ENCODE measurements at regions not wholly inside any gene's neighbourhood (a gene's known extent, or its start where the extent isn't known, plus 50 kb on each side); places are given as distances from the start of the nearest gene placed in this dataset.

DNA sequence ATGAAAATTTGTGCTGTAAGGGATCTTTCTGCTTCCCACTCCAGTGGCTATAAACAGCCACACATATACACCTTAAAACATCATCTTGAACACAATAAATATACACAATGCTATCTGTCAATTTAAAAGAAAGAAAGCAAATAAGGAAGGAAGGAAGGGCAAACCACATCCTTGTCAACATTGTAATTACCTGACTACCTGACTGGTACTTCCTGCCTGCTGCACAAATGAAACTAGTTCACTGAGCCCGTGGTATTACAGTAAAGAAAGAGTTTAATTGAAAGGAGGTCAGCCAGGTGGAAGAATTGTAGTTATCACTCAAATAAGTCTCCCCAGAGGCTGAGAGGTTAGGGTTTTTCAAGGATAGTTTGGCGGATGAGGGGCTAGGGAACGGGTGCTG lies 344.4 kb upstream of the ASIC2 start:
- TF ChIP-seq, protein P1, sequence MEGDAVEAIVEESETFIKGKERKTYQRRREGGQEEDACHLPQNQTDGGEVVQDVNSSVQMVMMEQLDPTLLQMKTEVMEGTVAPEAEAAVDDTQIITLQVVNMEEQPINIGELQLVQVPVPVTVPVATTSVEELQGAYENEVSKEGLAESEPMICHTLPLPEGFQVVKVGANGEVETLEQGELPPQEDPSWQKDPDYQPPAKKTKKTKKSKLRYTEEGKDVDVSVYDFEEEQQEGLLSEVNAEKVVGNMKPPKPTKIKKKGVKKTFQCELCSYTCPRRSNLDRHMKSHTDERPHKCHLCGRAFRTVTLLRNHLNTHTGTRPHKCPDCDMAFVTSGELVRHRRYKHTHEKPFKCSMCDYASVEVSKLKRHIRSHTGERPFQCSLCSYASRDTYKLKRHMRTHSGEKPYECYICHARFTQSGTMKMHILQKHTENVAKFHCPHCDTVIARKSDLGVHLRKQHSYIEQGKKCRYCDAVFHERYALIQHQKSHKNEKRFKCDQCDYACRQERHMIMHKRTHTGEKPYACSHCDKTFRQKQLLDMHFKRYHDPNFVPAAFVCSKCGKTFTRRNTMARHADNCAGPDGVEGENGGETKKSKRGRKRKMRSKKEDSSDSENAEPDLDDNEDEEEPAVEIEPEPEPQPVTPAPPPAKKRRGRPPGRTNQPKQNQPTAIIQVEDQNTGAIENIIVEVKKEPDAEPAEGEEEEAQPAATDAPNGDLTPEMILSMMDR (IDR thresholded peaks at IDR 0.05), result no peak
- TF ChIP-seq POLR2A (IDR thresholded peaks at IDR 0.05), result no peak
- TF ChIP-seq EP300 (IDR thresholded peaks at IDR 0.05), result no peak
